Fibroblast of lung (primary cell): ENCODE measurements at regions not wholly inside any gene's neighbourhood (a gene's known extent, or its start where the extent isn't known, plus 50 kb on each side); places are given as distances from the start of the nearest gene placed in this dataset.

Experiments
- CTCF ChIP-seq, 2 donors: IDR thresholded peaks in 1 of 2; conservative IDR thresholded peaks in 1 of 2; 1 replicate in 1 of 2; 2 replicates in 1 of 2; pipeline ENCODE4 v1.5.1; 2011 to 2012; ENCODE audit warnings: low read length in 2 of 2, control low read depth in 1 of 2, inconsistent platforms in 1 of 2, low read depth in 1 of 2, mild to moderate bottlenecking in 1 of 2
- EZH2 ChIP-seq: IDR thresholded peaks from 2 replicates; pipeline ENCODE4 v1.5.1; 2012; ENCODE audit warnings: low read length, control low read depth, mild to moderate bottlenecking; ENCODE audit errors: missing control alignments

GRCh38 chr12:78441737-78442453 is 422.7 kb upstream of the SYT1 start:
- TF ChIP-seq CTCF (conservative IDR thresholded peaks at IDR 0.05 in 1 of 2, IDR thresholded peaks at IDR 0.05 in 1 of 2; ENCODE audit: low read depth in 1 of 2, low read length in 2 of 2) (no peak), EZH2 (no peak)
